ENCODE measurements at regions not wholly inside any gene's neighbourhood (a gene's known extent, or its start where the extent isn't known, plus 50 kb on each side); places are given as distances from the start of the nearest gene placed in this dataset.

- no peak for DNase-seq
These were observed 630.4 kb upstream of the CCDC179 start for GRCh38 chr11:23490557-23491235.

DNA sequence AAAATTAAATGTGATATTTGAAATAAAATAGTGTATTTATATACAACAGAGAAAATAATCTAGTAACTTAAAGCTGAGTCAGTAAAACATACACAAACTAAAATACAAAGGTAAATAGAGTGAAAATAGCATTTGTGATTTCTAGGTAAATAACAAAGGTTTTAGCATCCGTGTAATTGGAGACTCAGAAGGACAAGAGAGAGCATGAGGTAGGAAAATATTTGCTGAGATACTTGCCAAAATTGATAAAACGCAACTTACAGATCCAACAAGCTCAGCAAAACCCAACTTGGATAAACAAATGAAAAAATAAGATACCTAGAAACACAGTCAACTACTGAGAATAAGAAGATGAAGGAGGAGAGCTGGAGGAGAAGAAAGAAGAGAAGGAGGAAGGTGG lies 634.7 kb upstream of the CCDC179 start:
- DNase-seq: no peak

GRCh38 chr11:23496340-23496739 lies 636.1 kb upstream of the CCDC179 start:
- DNase-seq: no peak

DNA sequence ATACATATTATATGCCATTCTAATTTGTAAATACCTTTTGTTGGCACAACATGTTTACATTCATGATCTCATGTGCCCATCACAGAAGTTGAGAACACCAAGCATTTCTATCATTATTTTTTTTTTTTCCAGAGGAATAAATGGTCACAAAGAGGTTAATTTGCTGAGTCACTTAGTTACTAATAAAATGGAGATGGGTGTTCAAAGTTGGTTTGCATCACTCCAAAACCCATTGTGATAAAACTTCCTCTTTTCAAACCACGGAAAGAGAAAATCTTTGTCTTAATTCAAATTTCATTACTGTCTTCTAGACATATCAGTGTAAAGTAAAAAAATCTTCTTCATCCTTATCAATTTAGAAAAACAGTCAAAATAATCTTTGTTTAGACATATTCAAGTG lies 636.8 kb upstream of the CCDC179 start:
- DNase-seq: no peak

GRCh38 chr11:23502389-23502788 lies 642.1 kb upstream of the CCDC179 start:
- DNase-seq: no peak

DNA sequence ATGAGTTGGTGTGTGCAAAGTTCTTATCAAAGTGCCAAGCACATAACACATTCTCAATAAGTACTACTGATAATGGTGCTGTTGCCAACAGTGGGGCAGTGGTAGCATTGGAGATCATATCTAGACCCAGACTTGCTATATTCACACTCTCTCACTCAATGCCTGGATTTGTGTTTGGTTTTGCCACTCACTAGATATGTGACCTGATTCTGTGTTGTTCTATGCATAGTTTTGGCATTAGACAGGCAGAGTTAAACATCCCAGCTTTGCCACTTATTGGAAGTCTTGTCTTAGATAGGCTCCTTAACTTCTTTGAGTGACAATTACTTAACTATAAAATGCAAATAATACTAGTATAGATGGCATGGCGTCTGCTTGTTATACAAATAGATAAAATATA lies 642.6 kb upstream of the CCDC179 start:
- no peak for DNase-seq

DNA sequence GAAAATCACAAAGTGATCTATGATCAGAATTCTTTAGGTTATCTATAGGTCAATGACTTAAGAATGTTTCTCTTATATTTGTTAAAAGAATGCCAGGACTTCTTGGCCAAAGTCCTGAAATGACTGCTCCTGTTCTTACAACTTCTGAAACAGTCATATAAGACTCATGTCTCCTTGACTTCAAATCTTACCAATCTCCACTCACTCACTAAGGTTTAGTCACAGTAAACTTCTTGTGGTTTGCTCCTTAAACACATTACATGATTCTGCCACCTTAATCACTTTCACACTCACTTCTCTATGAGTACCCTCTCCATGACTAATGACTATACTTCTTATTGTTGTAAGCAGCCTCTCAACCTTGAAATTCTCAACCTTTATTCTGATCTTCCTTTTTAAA lies 648.7 kb upstream of the CCDC179 start:
- DNase-seq: no peak

- DNase-seq: no peak
These were observed 649.5 kb upstream of the CCDC179 start for GRCh38 chr11:23509821-23510220.

- no peak for DNase-seq
These were observed 658.9 kb upstream of the CCDC179 start for GRCh38 chr11:23519194-23519593.

GRCh38 chr11:23520226-23520960 lies 660.1 kb upstream of the CCDC179 start:
- DNase-seq: no peak

DNA sequence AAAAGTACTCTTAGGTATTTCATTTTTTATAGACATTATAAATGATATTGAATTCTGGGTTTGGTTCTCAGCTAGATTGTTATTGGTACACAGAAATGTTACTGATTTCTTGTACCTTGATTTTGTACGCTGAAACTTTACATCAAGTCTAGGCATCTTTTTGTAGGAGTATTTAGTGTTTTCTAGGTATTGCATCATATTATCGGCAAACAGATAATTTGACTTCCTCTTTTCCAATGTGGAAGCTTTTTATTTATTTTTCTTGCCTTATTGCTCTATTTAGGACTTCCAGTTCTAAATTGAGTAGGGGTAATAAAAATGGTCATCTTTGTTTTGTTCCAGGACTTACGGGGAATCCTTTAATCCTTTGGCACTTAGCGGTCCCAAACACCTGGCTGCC lies 676.6 kb upstream of the CCDC179 start:
- no peak for DNase-seq

- no peak for DNase-seq
These were observed 679.3 kb upstream of the CCDC179 start for GRCh38 chr11:23539556-23539955.

DNA sequence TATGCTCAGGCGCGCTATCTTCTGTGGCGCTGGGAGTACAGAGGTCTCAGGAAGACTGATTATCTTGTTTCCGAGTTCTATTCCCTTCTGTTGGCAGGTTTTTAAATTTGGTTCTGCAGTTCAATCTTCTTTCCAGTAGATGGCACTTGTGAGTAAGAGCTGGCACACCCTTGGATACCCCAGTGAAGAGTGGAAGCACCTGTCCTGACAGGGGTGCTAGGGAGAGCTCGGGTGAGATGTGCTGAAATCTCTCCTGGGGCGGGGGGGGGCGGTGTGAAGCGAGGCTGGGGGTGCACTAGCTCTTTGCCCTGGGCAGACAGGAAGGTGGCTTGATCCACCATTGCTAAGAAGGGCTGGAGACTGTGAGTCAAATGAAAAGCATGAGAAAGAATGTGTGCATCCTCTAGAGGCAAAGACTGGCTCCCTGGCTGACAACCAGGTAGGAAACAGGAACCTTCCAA lies 679.9 kb upstream of the CCDC179 start:
- DNase-seq: peak; percentile 4 to 52

DNA sequence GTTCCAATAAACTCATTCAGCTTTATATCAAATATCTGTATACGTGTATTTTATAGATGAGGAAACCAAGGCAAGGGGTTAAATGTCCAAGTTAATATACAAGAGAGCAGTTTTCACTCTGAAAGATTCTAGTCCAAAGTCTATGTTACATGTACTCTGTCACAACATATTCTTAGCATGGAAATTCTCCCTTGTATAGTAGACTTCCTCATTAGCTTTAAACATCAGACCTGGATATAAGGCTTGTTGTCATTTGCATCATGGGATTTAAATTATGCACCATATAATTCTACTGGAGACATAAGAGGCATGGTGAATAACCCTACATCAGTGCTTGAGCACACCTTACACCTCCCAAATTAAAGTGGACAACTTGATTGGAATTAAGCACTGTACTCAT lies 681.9 kb upstream of the CCDC179 start:
- no peak for DNase-seq

DNA sequence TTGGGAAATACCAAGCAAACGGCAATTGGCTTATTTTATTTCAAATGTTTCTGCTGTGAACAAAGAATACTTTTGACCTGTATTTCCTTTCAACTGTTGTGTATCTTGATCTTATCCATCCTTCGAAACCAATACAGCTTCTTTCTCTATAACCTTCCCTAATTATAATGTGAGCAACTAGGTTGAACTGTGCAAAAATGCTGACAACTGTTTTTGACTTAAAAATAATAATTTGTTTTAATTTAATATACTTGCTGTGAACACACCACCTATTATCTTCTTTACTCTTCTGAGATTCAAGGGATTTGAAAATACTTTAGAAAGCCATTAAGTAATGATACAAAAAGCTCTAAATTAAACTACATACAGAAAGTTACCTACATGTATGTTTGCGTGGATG lies 682.5 kb upstream of the CCDC179 start:
- no peak for DNase-seq

DNA sequence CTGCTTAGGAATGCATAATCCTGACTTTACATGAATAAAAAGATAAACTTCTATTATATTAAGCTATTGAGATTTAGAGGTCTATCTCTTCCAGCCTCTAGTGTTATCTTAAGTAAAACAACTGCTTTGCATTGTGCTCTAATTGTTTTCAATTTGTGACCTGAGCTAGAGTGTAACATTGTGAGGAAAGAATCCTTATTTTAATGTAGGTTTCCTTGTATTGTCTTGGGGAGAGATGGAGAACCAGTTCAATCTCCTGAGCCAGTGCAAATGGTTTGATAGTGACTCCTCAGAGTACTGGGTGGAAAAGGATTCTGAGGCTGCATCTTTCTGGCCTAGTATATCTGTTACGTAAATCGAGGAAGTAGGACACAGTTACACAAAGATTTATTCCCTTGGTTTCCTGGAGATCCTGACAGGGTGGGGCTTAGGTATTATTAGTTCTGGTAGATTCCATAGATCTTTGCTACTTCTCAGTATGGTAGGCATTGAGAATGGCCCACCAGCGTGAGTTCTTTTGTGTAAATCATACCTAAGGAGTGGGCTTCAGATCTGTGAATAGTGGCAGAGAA lies 683.5 kb upstream of the CCDC179 start:
- DNase-seq: no peak

DNA sequence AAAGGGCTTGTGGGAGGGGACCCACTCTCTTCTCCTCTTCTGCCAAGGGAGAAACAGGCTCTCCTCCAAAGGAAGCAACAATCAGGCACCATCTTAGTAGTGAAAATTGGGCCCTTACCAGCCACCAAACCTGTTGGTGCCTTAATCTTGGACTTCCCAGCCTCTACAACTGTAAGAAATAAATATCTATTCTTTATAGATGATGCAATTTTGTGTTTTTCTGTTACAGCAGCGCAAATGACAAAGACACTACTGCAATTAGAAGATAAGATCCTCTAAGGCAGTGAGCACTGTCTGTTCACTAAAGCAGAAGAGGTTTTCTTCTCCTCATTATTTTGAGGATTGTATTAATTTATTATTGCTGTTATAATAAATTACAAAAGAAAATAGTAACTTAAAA lies 691.4 kb upstream of the CCDC179 start:
- DNase-seq: no peak

DNA sequence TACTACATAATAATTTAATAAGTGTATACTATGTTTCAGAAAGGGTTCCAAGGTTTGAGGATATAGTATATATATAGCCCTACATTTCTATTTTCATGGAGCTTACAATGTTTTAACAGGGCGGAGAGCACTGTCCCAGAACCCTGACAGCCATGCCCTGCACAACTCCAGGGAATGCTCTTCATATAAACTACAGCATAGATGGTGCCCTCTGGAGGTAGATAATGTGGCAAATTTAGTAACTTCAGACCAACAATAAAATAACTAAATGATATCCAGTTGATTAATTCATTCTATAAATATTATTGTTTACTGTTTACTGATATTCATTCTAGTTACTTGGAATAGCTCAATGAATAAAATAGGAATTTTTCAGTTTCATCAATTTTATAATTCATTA lies 693.7 kb upstream of the CCDC179 start:
- no peak for DNase-seq

DNA sequence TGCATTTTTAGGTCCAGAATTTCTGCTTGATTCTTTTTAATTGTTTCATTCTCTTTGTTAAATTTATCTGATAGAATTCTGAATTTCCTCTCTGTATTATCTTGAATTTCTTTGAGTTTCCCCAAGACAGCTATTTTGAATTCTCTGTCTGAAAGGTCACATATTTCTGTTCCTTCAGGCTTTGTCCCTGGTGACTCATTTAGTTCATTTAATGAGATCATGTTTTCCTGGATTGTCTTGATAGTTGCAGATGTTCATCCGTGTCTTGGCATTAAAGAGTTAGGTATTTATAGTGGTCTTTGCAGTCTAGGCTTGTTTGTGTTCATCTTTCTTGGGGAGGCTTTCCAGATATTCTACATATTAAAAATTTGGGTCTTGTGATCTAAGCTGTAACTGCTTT lies 694.8 kb upstream of the CCDC179 start:
- DNase-seq: no peak

- no peak for DNase-seq
These were observed 696.0 kb upstream of the CCDC179 start for GRCh38 chr11:23556163-23556750.

DNA sequence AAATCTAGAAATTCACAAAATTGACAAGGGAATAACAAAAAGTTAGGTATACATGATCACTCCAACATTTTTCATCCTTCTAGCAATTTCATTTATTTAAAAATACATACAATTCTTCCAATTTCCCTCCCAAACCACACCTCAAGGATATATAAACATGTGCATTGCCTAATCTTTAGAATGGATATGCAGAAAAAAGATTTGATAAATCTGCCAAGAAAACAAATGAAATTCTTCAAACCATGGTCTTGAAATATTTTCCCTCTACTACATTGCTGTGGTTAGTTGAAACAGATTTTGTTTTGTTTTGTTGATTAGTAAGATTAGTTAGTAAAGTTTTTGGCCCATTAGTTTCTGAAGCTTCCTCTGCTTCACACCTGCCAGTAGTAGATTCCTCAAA lies 703.3 kb upstream of the CCDC179 start:
- no peak for DNase-seq

DNA sequence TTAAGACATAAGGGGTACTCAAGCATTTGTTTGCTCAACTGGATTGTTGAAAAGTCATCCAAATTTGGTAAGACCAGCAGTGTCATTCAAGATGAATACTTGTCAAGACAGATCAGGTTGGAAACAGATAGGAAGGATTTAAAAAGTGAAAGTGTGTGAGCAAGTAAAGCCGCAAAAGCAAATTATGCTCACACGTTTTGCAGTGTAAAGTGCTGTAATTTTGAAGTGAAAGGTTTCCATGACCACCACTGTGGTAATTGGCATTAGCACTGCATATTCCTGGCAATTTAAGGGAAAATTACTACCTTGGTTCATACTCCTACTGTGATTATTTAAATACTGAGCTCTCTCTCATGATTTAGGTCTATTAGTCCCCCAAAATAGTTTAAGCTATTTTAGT lies 704.1 kb upstream of the CCDC179 start:
- DNase-seq: no peak

DNA sequence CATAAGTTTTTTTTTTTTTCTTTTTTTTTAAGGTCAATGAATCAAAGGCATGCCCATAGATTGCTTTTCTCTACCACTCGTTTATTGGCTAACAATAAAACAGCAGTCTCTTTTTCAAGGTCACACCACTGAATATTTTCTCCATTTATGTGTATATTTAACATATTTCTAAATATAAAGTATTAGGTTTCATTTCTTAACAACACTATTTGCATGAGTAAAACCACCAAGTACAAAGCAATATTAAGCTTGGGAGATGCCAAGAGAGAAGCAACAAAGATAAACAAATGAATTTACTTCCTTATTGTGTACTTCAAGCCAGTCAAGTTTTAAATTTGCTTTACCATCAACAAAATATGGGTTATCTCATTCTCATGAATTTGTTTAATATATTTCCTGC lies 708.9 kb upstream of the CCDC179 start:
- no peak for DNase-seq

DNA sequence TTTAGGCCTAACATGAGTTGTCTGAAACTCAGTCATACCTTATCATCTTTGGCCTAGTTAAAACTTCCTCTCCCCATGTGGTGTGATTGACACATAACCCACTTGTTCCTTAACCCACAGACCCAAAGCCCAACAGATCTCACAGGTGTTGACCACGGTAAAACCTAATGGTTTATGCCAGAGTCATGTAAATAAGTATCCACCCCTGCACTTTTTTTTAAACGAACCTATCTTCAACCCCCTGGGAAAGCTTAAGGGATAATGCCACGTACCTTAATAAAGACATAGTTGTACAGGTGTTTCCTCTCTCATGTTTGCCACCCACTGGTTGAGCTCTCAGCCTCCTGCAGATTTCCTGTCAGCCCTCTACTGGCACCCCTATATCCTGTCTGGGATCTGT lies 709.3 kb upstream of the CCDC179 start:
- DNase-seq: no peak
